ENCODE measurements at regions not wholly inside any gene's neighbourhood (a gene's known extent, or its start where the extent isn't known, plus 50 kb on each side); places are given as distances from the start of the nearest gene placed in this dataset.
A peak's percentile ranks its signal among the peaks of the same experiment; 100 is the strongest.

- TF ChIP-seq EZH2 (IDR thresholded peaks at IDR 0.05; ENCODE audit: borderline replicate concordance, low read length), result no peak
- no peak for TF ChIP-seq CTCF (IDR thresholded peaks at IDR 0.05; ENCODE audit: low read length)
- no peaks in the 10 kb centered on the region for H4K20me1 ChIP-seq (ENCODE audit: insufficient read depth, low read length)
- H3K9me3 ChIP-seq (ENCODE audit: low read length), result no peaks in the 10 kb centered on the region
- H3K9ac ChIP-seq (ENCODE audit: low read length), result no peak overlapping the region
- H3K4me1 ChIP-seq (ENCODE audit: insufficient read depth, low read length, severe bottlenecking), result no peaks in the 10 kb centered on the region
- no peak overlapping the region for H2AFZ ChIP-seq (ENCODE audit: low read length)
- H3K36me3 ChIP-seq (ENCODE audit: insufficient read depth, low read length), result no peaks in the 10 kb centered on the region
- no peak overlapping the region for H3K4me2 ChIP-seq (ENCODE audit: low read length)
- H3K27me3 ChIP-seq (ENCODE audit: insufficient read depth, low read length), result peaks cover 4% of the 10 kb centered on the region; the same call in 1 of the 2 replicates
- no peaks in the 10 kb centered on the region for H3K79me2 ChIP-seq (ENCODE audit: insufficient read depth, low read length)
- no peak overlapping the region for H3K27ac ChIP-seq (ENCODE audit: low read depth, low read length, poor library complexity, severe bottlenecking)
- H3F3A ChIP-seq (ENCODE audit: insufficient read depth, low read length), result no peaks in the 10 kb centered on the region
- H3K4me3 ChIP-seq (ENCODE audit: low read depth, low read length, poor library complexity, severe bottlenecking), result no peak overlapping the region
- no peaks in the 10 kb centered on the region for H3K9me2 ChIP-seq (ENCODE audit: low read depth, low read length)
These were observed 327.6 kb downstream of the ARRDC4 start for GRCh38 chr15:98288091-98288590.

- Histone ChIP-seq H3K27me3 (ENCODE audit: insufficient read depth, low read length) (peaks cover 4% of the 10 kb centered on the region; the same call in 1 of the 2 replicates), H3K9ac (ENCODE audit: low read length) (no peak overlapping the region), H3F3A (ENCODE audit: insufficient read depth, low read length) (no peaks in the 10 kb centered on the region), H3K79me2 (ENCODE audit: insufficient read depth, low read length) (no peaks in the 10 kb centered on the region), H3K27ac (ENCODE audit: low read depth, low read length, poor library complexity, severe bottlenecking) (no peak overlapping the region), H3K4me2 (ENCODE audit: low read length) (no peak overlapping the region), H4K20me1 (ENCODE audit: insufficient read depth, low read length) (no peaks in the 10 kb centered on the region), H2AFZ (ENCODE audit: low read length) (no peak overlapping the region), H3K9me2 (ENCODE audit: low read depth, low read length) (no peaks in the 10 kb centered on the region), H3K9me3 (ENCODE audit: low read length) (no peaks in the 10 kb centered on the region), H3K4me1 (ENCODE audit: insufficient read depth, low read length, severe bottlenecking) (no peaks in the 10 kb centered on the region), H3K4me3 (ENCODE audit: low read depth, low read length, poor library complexity, severe bottlenecking) (no peak overlapping the region), H3K36me3 (ENCODE audit: insufficient read depth, low read length) (no peaks in the 10 kb centered on the region)
- no peak for TF ChIP-seq CTCF (IDR thresholded peaks at IDR 0.05; ENCODE audit: low read length)
- no peak for TF ChIP-seq EZH2 (IDR thresholded peaks at IDR 0.05; ENCODE audit: borderline replicate concordance, low read length)
These were observed 329.2 kb downstream of the ARRDC4 start for GRCh38 chr15:98289747-98290146.

- Histone ChIP-seq H3K9ac (ENCODE audit: low read length) (no peak overlapping the region), H3F3A (ENCODE audit: insufficient read depth, low read length) (no peaks in the 10 kb centered on the region), H3K9me3 (ENCODE audit: low read length) (no peaks in the 10 kb centered on the region), H2AFZ (ENCODE audit: low read length) (no peak overlapping the region), H3K27me3 (ENCODE audit: insufficient read depth, low read length) (no peaks in the 10 kb centered on the region), H4K20me1 (ENCODE audit: insufficient read depth, low read length) (no peaks in the 10 kb centered on the region), H3K4me3 (ENCODE audit: low read depth, low read length, poor library complexity, severe bottlenecking) (no peak overlapping the region), H3K4me1 (ENCODE audit: insufficient read depth, low read length, severe bottlenecking) (no peaks in the 10 kb centered on the region), H3K79me2 (ENCODE audit: insufficient read depth, low read length) (no peaks in the 10 kb centered on the region), H3K9me2 (ENCODE audit: low read depth, low read length) (no peaks in the 10 kb centered on the region), H3K36me3 (ENCODE audit: insufficient read depth, low read length) (no peaks in the 10 kb centered on the region), H3K4me2 (ENCODE audit: low read length) (no peak overlapping the region), H3K27ac (ENCODE audit: low read depth, low read length, poor library complexity, severe bottlenecking) (no peak overlapping the region)
- TF ChIP-seq CTCF (IDR thresholded peaks at IDR 0.05; ENCODE audit: low read length), result peak; percentile 72
- TF ChIP-seq EZH2 (IDR thresholded peaks at IDR 0.05; ENCODE audit: borderline replicate concordance, low read length), result no peak
These were observed 332.1 kb downstream of the ARRDC4 start for GRCh38 chr15:98292442-98293240.
